ENCODE measurements at regions not wholly inside any gene's neighbourhood (a gene's known extent, or its start where the extent isn't known, plus 50 kb on each side); places are given as distances from the start of the nearest gene placed in this dataset.

- no peak for DNase-seq
These were observed 111.8 kb upstream of the IGF1 start for GRCh38 chr12:102592134-102592533.

- DNase-seq, result no peak
These were observed 92.9 kb upstream of the IGF1 start for GRCh38 chr12:102573237-102573636.

GRCh38 chr12:102571889-102572288, 91.5 kb upstream of the IGF1 start:
- no peak for DNase-seq

- no peak for DNase-seq
These were observed 89.9 kb upstream of the IGF1 start for GRCh38 chr12:102570256-102570655.

- no peak for DNase-seq
These were observed 89.4 kb upstream of the IGF1 start for GRCh38 chr12:102569803-102570202.

- no peak for DNase-seq
These were observed 87.9 kb upstream of the IGF1 start for GRCh38 chr12:102568276-102568675.

- no peak for DNase-seq
These were observed 86.9 kb upstream of the IGF1 start for GRCh38 chr12:102567031-102567985.

- no peak for DNase-seq
These were observed 85.2 kb upstream of the IGF1 start for GRCh38 chr12:102565555-102565954.

- no peak for DNase-seq
These were observed 83.7 kb upstream of the IGF1 start for GRCh38 chr12:102564026-102564425.

- DNase-seq, result no peak
These were observed 82.6 kb upstream of the IGF1 start for GRCh38 chr12:102562836-102563425.

- DNase-seq, result no peak
These were observed 70.8 kb upstream of the IGF1 start for GRCh38 chr12:102551186-102551585.

GRCh38 chr12:102549691-102550090, 69.3 kb upstream of the IGF1 start:
- DNase-seq, result no peak

- DNase-seq, result no peak
These were observed 68.2 kb upstream of the IGF1 start for GRCh38 chr12:102548543-102548942.

GRCh38 chr12:102543494-102544485, 63.4 kb upstream of the IGF1 start:
- DNase-seq, result no peak

GRCh38 chr12:102542816-102543440, 62.6 kb upstream of the IGF1 start:
- DNase-seq, result no peak

GRCh38 chr12:102540815-102541385, 60.5 kb upstream of the IGF1 start:
- DNase-seq, result no peak

- no peak for DNase-seq
These were observed 59.5 kb upstream of the IGF1 start for GRCh38 chr12:102539651-102540553.

GRCh38 chr12:102535306-102535705, 54.9 kb upstream of the IGF1 start:
- DNase-seq, result no peak

- DNase-seq, result no peak
These were observed 54.5 kb upstream of the IGF1 start for GRCh38 chr12:102534899-102535298.

GRCh38 chr12:102533483-102534215, 53.3 kb upstream of the IGF1 start:
- no peak for DNase-seq
